Activated CD4-positive, alpha-beta T cell treated with anti-CD3 and anti-CD28 coated beads for 36 hours (primary cell): ENCODE measurements at regions not wholly inside any gene's neighbourhood (a gene's known extent, or its start where the extent isn't known, plus 50 kb on each side); places are given as distances from the start of the nearest gene placed in this dataset.
A peak's percentile ranks its signal among the peaks of the same experiment; 100 is the strongest.

ENCODE experiments used
- ATAC-seq: fragments of 200-7000 bp; cut with Tn5 transposase; one replicate; pipeline ENCODE4 v1.10.0; 2021; ENCODE audit warnings: mild to moderate bottlenecking, moderate library complexity
- CTCF ChIA-PET: fragments of 350-600 bp; sonication (Branson Sonifier 250); formaldehyde crosslinking; loops from one replicate; lab custom pipeline; 2021; ENCODE audit warnings: antibody characterized with exemption; lab: Charles Lee
- POLR2A ChIA-PET: fragments of 350-600 bp; sonication (Branson Sonifier 250); formaldehyde crosslinking; loops from one replicate; lab custom pipeline; 2021; ENCODE audit warnings: antibody characterized with exemption, inconsistent platforms; lab: Charles Lee
- DNase-seq: peaks from one replicate; pipeline ENCODE4 v3.0.0-alpha.2; 2020
- H3K27ac Mint-ChIP-seq: one replicate; pipeline ENCODE4 v1.8.0; 2021; ENCODE audit warnings: mixed read lengths
- H3K27me3 Mint-ChIP-seq: one replicate; pipeline ENCODE4 v1.8.0; 2021; ENCODE audit warnings: mixed read lengths
- H3K36me3 Mint-ChIP-seq: one replicate; pipeline ENCODE4 v1.8.0; 2021; ENCODE audit warnings: low read depth, mixed read lengths
- H3K4me1 Mint-ChIP-seq: one replicate; pipeline ENCODE4 v1.8.0; 2021; ENCODE audit warnings: mixed read lengths
- H3K4me3 Mint-ChIP-seq: one replicate; pipeline ENCODE4 v1.8.0; 2021; ENCODE audit warnings: mild to moderate bottlenecking, moderate library complexity, mixed read lengths
- H3K9me3 Mint-ChIP-seq: one replicate; pipeline ENCODE4 v1.8.0; 2021; ENCODE audit warnings: low read depth, mixed read lengths
- intact Hi-C, 2 experiments: fragments of 100-400 bp; cut with DNase I in 1 of 2; cut with micrococcal nuclease in 1 of 2; formaldehyde crosslinking; loops; one replicate each; pipeline versions ENCODE4 v1.14.2 to v1.15.1; 2022 to 2024; cut with DNase I, micrococcal nuclease

GRCh38 chr20:9945408-9945807, 89.4 kb upstream of the ANKEF1 start:
- ATAC-seq (no peak), DNase-seq (no peak)
- intact Hi-C loops, result no loop called here
- Mint-ChIP-seq H3K27me3 (peaks cover 3% of the 10 kb centered on the region), H3K27ac (no peak overlapping the region), H3K36me3 (no peaks in the 10 kb centered on the region), H3K9me3 (no peaks in the 10 kb centered on the region), H3K4me1 (no peaks in the 10 kb centered on the region), H3K4me3 (no peak overlapping the region)
- ChIA-PET CTCF (no interaction called here), POLR2A (no interaction called here)

GRCh38 chr20:9942736-9943135, 92.1 kb upstream of the ANKEF1 start:
- intact Hi-C loops, result no loop called here
- Mint-ChIP-seq H3K27ac (no peak overlapping the region), H3K27me3 (peaks cover under 1% of the 10 kb centered on the region), H3K4me1 (no peaks in the 10 kb centered on the region), H3K9me3 (no peaks in the 10 kb centered on the region), H3K36me3 (no peaks in the 10 kb centered on the region), H3K4me3 (no peak overlapping the region)
- ChIA-PET POLR2A (no interaction called here), CTCF (no interaction called here)
- ATAC-seq, result no peak
- DNase-seq, result no peak

DNA sequence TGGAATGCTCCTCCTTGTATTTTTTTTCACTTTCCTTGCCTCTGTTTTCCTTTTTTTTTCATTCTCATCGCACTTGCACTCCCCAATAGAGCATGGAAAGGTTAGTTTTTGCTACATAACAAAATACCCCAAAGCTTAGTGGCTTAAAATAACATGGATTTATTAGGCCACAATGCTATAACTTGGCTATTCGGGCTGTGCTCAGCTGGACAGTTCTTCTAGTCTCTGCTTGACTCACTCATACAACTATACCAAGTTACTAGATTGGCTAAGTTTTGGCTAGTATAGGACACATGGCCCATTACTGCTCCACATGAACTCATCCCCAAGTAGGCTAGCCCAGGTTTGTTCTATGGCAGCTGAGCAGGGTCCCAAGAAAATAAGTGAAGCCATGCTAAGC, 94.5 kb upstream of the ANKEF1 start:
- intact Hi-C loops, result no loop called here
- Mint-ChIP-seq H3K4me3 (no peak overlapping the region), H3K27me3 (peaks cover 2% of the 10 kb centered on the region), H3K4me1 (no peaks in the 10 kb centered on the region), H3K36me3 (no peaks in the 10 kb centered on the region), H3K27ac (no peak overlapping the region), H3K9me3 (no peaks in the 10 kb centered on the region)
- DNase-seq, result no peak
- POLR2A ChIA-PET, result no interaction called here
- CTCF ChIA-PET, result interaction anchor here (0.6 to 0.9 kb wide), 2 partner anchors 532 to 894 kb away, joined by 3 read pairs; no protein-coding TSS in a partner anchor
- ATAC-seq, result no peak

DNA sequence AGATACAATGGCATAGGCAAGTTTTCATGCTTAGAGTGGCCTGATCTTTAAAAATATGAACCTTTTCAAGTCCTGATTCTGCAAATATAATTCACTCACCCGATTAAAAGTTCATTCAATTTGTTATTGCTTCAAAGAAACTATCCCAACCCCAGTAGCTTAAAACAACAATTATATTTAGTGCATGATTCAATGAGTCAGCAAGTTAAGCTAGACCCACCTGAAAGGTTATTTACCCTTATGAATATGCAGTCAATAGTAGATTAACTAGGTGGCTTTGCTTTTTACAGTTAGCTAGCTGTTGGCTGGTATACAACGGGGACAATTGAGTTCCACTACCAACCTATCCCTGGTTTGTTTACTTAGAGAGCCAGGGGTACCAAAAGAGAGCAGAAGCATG, 95.6 kb upstream of the ANKEF1 start:
- no peaks in the 10 kb centered on the region for H3K36me3 Mint-ChIP-seq
- CTCF ChIA-PET, result interaction anchor here (1.3 kb wide), 1 partner anchor 13 kb away, joined by 3 read pairs; no protein-coding TSS in a partner anchor
- no peak overlapping the region for H3K27ac Mint-ChIP-seq
- intact Hi-C loops, result loop anchor here in 1 of 2 experiments (10.0 kb wide), 1 partner anchor 1254 kb away; no protein-coding TSS in a partner anchor
- no peak for ATAC-seq
- DNase-seq, result no peak
- POLR2A ChIA-PET, result no interaction called here
- H3K4me1 Mint-ChIP-seq, result no peaks in the 10 kb centered on the region
- no peak overlapping the region for H3K4me3 Mint-ChIP-seq
- no peaks in the 10 kb centered on the region for H3K9me3 Mint-ChIP-seq
- peaks cover 2% of the 10 kb centered on the region for H3K27me3 Mint-ChIP-seq

GRCh38 chr20:9935285-9935684, 96.4 kb upstream of the PAK5 start:
- intact Hi-C loops, result loop anchor here in 1 of 2 experiments (10.0 kb wide), 1 partner anchor 1250 kb away; no protein-coding TSS in a partner anchor
- Mint-ChIP-seq H3K4me3 (no peak overlapping the region), H3K27ac (no peak overlapping the region), H3K4me1 (no peaks in the 10 kb centered on the region), H3K36me3 (no peaks in the 10 kb centered on the region), H3K27me3 (peaks cover 3% of the 10 kb centered on the region), H3K9me3 (no peaks in the 10 kb centered on the region)
- ChIA-PET CTCF (no interaction called here), POLR2A (no interaction called here)
- ATAC-seq (no peak), DNase-seq (no peak)

DNA sequence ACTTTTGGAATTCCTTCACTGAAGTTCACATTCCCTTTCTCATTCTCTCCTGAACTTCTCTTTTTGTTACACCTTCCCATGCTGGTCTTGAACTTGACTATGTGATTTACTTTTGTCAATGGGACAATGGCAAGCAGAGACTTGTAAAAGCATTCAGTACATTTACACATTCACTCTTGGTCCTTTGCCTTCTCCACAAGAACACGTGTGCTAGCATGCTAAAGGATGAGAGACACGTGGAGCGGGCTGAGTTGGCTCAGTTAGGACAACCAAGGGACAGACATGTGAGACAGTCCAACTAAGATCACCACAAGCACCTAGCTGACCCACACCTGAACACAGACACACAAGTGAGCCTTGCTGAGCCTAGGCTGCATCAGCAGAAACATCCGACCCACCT, 91.3 kb upstream of the PAK5 start:
- DNase-seq (no peak), ATAC-seq (no peak)
- no peak overlapping the region for H3K27ac Mint-ChIP-seq
- intact Hi-C loops, result loop anchor here in 1 of 2 experiments (10.0 kb wide), 1 partner anchor 1245 kb away; no protein-coding TSS in a partner anchor
- ChIA-PET POLR2A (no interaction called here), CTCF (no interaction called here)
- H3K36me3 Mint-ChIP-seq, result no peaks in the 10 kb centered on the region
- no peaks in the 10 kb centered on the region for H3K4me1 Mint-ChIP-seq
- H3K9me3 Mint-ChIP-seq, result no peaks in the 10 kb centered on the region
- H3K4me3 Mint-ChIP-seq, result no peak overlapping the region
- peaks cover 4% of the 10 kb centered on the region for H3K27me3 Mint-ChIP-seq

DNA sequence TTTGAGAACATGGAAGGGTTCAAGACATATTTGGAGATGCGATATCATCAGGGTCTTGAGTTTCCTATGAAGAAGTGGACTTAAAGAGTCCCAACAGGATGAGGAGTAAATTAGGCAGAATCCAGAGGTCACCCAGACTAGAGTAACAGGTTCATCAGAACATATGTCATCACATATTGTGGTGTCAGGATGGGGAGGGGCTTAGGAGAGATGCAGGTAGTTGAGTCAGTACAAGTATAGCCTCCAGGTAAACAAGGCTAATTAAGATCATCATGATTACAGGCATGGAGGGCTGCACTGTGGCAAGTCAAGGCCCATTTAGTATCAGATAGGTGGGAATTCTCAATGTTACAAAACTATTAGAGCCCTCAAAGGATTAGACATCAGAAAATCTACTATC, 90.1 kb upstream of the PAK5 start:
- CTCF ChIA-PET, result no interaction called here
- no peak for ATAC-seq
- H3K4me1 Mint-ChIP-seq, result no peaks in the 10 kb centered on the region
- no peaks in the 10 kb centered on the region for H3K9me3 Mint-ChIP-seq
- H3K4me3 Mint-ChIP-seq, result no peak overlapping the region
- POLR2A ChIA-PET, result no interaction called here
- peaks cover 4% of the 10 kb centered on the region for H3K27me3 Mint-ChIP-seq
- H3K27ac Mint-ChIP-seq, result no peak overlapping the region
- no peaks in the 10 kb centered on the region for H3K36me3 Mint-ChIP-seq
- intact Hi-C loops, result no loop called here
- no peak for DNase-seq

GRCh38 chr20:9928281-9928737, 89.4 kb upstream of the PAK5 start:
- ChIA-PET POLR2A (no interaction called here), CTCF (interaction anchor here (0.6 kb wide), 1 partner anchor 11 kb away, joined by 4 read pairs; no protein-coding TSS in a partner anchor)
- Mint-ChIP-seq H3K27ac (no peak overlapping the region), H3K27me3 (peaks cover 4% of the 10 kb centered on the region), H3K9me3 (no peaks in the 10 kb centered on the region), H3K4me3 (no peak overlapping the region), H3K36me3 (no peaks in the 10 kb centered on the region), H3K4me1 (no peaks in the 10 kb centered on the region)
- intact Hi-C loops, result no loop called here
- peak; percentile 26 for ATAC-seq
- DNase-seq, result no peak

- no peaks in the 10 kb centered on the region for H3K36me3 Mint-ChIP-seq
- H3K27me3 Mint-ChIP-seq, result peaks cover 3% of the 10 kb centered on the region
- no peaks in the 10 kb centered on the region for H3K4me1 Mint-ChIP-seq
- ChIA-PET CTCF (interaction anchor here (1.7 kb wide), 1 partner anchor 12 kb away, joined by 3 read pairs; no protein-coding TSS in a partner anchor), POLR2A (no interaction called here)
- intact Hi-C loops, result no loop called here
- DNase-seq, result no peak
- ATAC-seq, result no peak
- H3K27ac Mint-ChIP-seq, result no peak overlapping the region
- H3K9me3 Mint-ChIP-seq, result no peaks in the 10 kb centered on the region
- no peak overlapping the region for H3K4me3 Mint-ChIP-seq
Observed at GRCh38 chr20:9927224-9927623, 88.3 kb upstream of the PAK5 start.

- intact Hi-C loops, result no loop called here
- Mint-ChIP-seq H3K4me1 (no peaks in the 10 kb centered on the region), H3K27me3 (peaks cover 3% of the 10 kb centered on the region), H3K27ac (no peak overlapping the region), H3K4me3 (no peak overlapping the region), H3K9me3 (no peaks in the 10 kb centered on the region), H3K36me3 (no peaks in the 10 kb centered on the region)
- ATAC-seq (no peak), DNase-seq (no peak)
- ChIA-PET CTCF (interaction anchor here (1.7 kb wide), 1 partner anchor 12 kb away, joined by 3 read pairs; no protein-coding TSS in a partner anchor), POLR2A (no interaction called here)
Observed at GRCh38 chr20:9926476-9926875, 87.6 kb upstream of the PAK5 start.

GRCh38 chr20:9926007-9926406, 87.1 kb upstream of the PAK5 start:
- H3K36me3 Mint-ChIP-seq, result no peaks in the 10 kb centered on the region
- CTCF ChIA-PET, result interaction anchor here (1.7 kb wide), 1 partner anchor 13 kb away, joined by 3 read pairs; no protein-coding TSS in a partner anchor
- no peak for ATAC-seq

GRCh38 chr20:9923648-9924047, 84.8 kb upstream of the PAK5 start:
- Mint-ChIP-seq H3K27ac (no peak overlapping the region), H3K9me3 (no peaks in the 10 kb centered on the region), H3K4me1 (no peaks in the 10 kb centered on the region), H3K27me3 (peaks cover 2% of the 10 kb centered on the region), H3K36me3 (no peaks in the 10 kb centered on the region), H3K4me3 (no peak overlapping the region)
- CTCF ChIA-PET, result interaction anchor here (1.2 kb wide), 1 partner anchor 10 kb away, joined by 4 read pairs; no protein-coding TSS in a partner anchor
- ATAC-seq (no peak), DNase-seq (no peak)
- POLR2A ChIA-PET, result no interaction called here
- intact Hi-C loops, result no loop called here

More at GRCh38 chr20:9926007-9926406, 87.1 kb upstream of the PAK5 start:
- Mint-ChIP-seq H3K4me3 (no peak overlapping the region), H3K27me3 (peaks cover 3% of the 10 kb centered on the region), H3K9me3 (no peaks in the 10 kb centered on the region), H3K27ac (no peak overlapping the region), H3K4me1 (no peaks in the 10 kb centered on the region)
- intact Hi-C loops, result no loop called here
- no peak for DNase-seq
- POLR2A ChIA-PET, result no interaction called here
